Thyroid gland (tissue), 4 donors: ENCODE measurements at regions not wholly inside any gene's neighbourhood (a gene's known extent, or its start where the extent isn't known, plus 50 kb on each side); places are given as distances from the start of the nearest gene placed in this dataset.

Experiments
- DNase-seq, 2 donors: peaks; one replicate each; pipeline ENCODE4 v3.0.0-alpha.2; 2019
- H3K27ac ChIP-seq, 3 donors: fragments of 200-600 bp; sonication (generic); 1 replicate in 2 of 3; 2 replicates in 1 of 3; pipeline ENCODE4 v1.5.1; 2016 to 2019; ENCODE audit warnings: mild to moderate bottlenecking in 1 of 3, moderate library complexity in 1 of 3
- H3K27me3 ChIP-seq: fragments of 200-600 bp; sonication (generic); one replicate; pipeline ENCODE4 v1.5.1; 2019
- H3K36me3 ChIP-seq, 2 donors: fragments of 200-600 bp; sonication (generic); one replicate each; pipeline ENCODE4 v1.5.1; 2016 to 2019
- H3K4me1 ChIP-seq, 2 donors: fragments of 200-600 bp; sonication (generic); one replicate each; pipeline ENCODE4 v1.5.1; 2017 to 2019
- H3K4me3 ChIP-seq, 3 donors: fragments of 200-600 bp; sonication (generic); replicated peaks in 1 of 3; 1 replicate in 2 of 3; 2 replicates in 1 of 3; pipeline ENCODE4 v1.5.1; 2016; ENCODE audit warnings: mild to moderate bottlenecking in 1 of 3
- H3K9me3 ChIP-seq: fragments of 200-600 bp; sonication (generic); one replicate; pipeline ENCODE4 v1.5.1; 2017
- POLR2A ChIP-seq, 2 donors: fragments of 450-650 bp; IDR thresholded peaks; one replicate each; pipeline ENCODE4 v1.6.1; 2017; ENCODE audit warnings: antibody characterized with exemption in 2 of 2, mild to moderate bottlenecking in 2 of 2, moderate library complexity in 1 of 2
- WGBS, 2 donors: methylation state at CpG; one replicate each; pipeline ENCODE4 v1.1.5; 2017; 5-methylcytosine and 5-hydroxymethylcytosine counted together
- intact Hi-C: fragments of 100-400 bp; cut with DNase I; formaldehyde crosslinking; loops from one replicate; pipeline ENCODE4 v1.15.1; 2023
- TF ChIP-seq, protein P1 (sequence below), 6 experiments: fragments of 200-600 bp in 3 of 6; fragments of 450-650 bp in 3 of 6; sonication (generic) in 3 of 6; IDR thresholded peaks; one replicate each; pipeline ENCODE4 v1.5.1; 2016 to 2019; ENCODE audit warnings: antibody characterized with exemption in 6 of 6, mild to moderate bottlenecking in 2 of 6, inconsistent platforms in 1 of 6, moderate library complexity in 1 of 6

DNA sequence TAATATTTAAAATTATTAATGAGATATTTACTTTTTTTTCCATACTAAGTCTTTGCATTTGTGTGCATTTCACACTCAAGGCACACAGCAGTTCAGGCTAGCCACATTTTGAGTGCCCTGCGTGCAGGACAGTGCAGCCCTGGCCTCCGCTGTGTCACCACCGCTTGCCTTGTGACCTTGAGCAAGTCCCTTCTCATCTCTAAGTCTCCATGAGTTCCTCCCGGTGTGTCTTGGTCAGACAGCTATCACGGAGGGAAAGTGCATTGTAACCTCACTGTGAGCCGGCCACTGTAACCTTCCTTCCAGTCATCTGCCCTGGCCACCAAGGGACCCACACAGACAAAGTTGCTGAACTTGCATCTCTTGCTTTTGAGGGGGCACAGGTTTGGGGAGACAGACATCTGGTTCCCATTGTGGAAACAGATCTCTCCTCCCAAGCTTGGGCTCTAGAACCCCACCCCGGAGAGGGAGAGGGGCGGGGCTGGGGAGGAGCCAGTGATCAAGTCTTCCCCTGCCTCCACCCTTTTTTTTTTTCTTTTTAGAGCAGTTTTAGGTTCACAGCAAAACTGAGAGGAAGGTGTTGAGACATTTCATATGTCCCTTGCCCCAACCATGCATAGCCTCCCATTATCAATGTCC is 96.8 kb downstream of the C9orf50 start:
- Histone ChIP-seq H3K36me3 (no peaks in the 10 kb centered on the region), H3K9me3 (no peaks in the 10 kb centered on the region), H3K27me3 (no peaks in the 10 kb centered on the region), H3K27ac (no peak overlapping the region), H3K4me1 (peaks cover 0 to 5% of the 10 kb centered on the region in 2 donors), H3K4me3 (no peak overlapping the region)
- WGBS, 2 donors: 84 to 88% methylated on average over 8 of the region's 8 CpGs
- TF ChIP-seq, protein P1, sequence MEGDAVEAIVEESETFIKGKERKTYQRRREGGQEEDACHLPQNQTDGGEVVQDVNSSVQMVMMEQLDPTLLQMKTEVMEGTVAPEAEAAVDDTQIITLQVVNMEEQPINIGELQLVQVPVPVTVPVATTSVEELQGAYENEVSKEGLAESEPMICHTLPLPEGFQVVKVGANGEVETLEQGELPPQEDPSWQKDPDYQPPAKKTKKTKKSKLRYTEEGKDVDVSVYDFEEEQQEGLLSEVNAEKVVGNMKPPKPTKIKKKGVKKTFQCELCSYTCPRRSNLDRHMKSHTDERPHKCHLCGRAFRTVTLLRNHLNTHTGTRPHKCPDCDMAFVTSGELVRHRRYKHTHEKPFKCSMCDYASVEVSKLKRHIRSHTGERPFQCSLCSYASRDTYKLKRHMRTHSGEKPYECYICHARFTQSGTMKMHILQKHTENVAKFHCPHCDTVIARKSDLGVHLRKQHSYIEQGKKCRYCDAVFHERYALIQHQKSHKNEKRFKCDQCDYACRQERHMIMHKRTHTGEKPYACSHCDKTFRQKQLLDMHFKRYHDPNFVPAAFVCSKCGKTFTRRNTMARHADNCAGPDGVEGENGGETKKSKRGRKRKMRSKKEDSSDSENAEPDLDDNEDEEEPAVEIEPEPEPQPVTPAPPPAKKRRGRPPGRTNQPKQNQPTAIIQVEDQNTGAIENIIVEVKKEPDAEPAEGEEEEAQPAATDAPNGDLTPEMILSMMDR (IDR thresholded peaks at IDR 0.05): no peak
- no peak for TF ChIP-seq POLR2A (IDR thresholded peaks at IDR 0.05)
- DNase-seq: no peak
- intact Hi-C loops: no loop called here

DNA sequence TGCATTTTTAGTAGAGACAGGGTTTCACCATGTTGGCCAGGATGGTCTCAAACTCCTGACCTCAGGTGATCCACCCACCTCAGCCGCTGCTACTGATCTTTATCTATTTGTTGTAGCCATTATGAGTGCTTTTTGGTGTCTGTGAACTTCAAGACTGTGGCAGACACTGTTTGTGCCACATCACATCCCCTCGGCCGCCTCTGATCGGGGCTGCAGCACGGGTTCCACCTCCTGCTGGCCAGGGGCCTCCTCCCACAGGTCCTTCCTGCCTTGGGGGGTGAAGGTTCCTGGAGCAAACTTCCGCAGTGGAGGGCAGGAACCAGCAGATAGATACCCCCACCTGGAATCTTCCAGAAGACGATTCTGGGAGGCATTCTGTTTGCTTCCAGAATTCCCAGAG is 98.5 kb downstream of the C9orf50 start:
- Histone ChIP-seq H3K4me3 (no peak overlapping the region), H3K4me1 (peaks cover 0 to 5% of the 10 kb centered on the region in 2 donors), H3K9me3 (no peaks in the 10 kb centered on the region), H3K27me3 (no peaks in the 10 kb centered on the region), H3K27ac (no peak overlapping the region), H3K36me3 (no peaks in the 10 kb centered on the region)
- no peak for DNase-seq
- WGBS, 2 donors: 84 to 91% methylated on average over 7 of the region's 7 CpGs
- TF ChIP-seq POLR2A (IDR thresholded peaks at IDR 0.05): no peak
- TF ChIP-seq, protein P1 (IDR thresholded peaks at IDR 0.05): no peak
- intact Hi-C loops: no loop called here

DNA sequence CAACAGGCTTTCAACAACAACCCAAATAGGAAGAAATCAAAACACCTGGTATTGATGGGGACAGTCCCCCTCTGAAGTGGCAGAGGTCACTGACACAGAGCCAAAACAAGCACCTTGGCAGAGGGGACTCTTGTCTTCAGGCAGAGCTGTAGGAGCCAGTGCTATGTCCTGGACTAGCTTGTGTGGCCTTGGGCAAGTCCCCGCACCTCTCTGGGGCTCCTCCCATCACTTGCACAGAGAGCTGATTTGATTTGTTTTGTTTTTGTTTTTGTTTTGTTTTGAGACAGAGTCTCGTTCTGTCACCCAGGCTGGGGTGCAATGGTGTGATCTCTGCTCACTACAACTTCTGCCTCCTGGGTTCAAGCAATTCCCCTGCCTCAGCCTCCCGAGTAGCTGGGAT is 100.8 kb downstream of the C9orf50 start:
- no peaks in the 10 kb centered on the region for H3K27me3 ChIP-seq
- WGBS, 2 donors: 92 to 94% methylated on average over 3 of the region's 3 CpGs
- intact Hi-C loops: no loop called here
- H3K4me3 ChIP-seq: no peak overlapping the region
- no peak for DNase-seq
- TF ChIP-seq, protein P1 (IDR thresholded peaks at IDR 0.05): no peak
- no peak for TF ChIP-seq POLR2A (IDR thresholded peaks at IDR 0.05)
- H3K9me3 ChIP-seq: no peaks in the 10 kb centered on the region
- no peak overlapping the region for H3K27ac ChIP-seq
- H3K4me1 ChIP-seq: peaks cover 0 to 3% of the 10 kb centered on the region in 2 donors
- H3K36me3 ChIP-seq: no peaks in the 10 kb centered on the region

DNA sequence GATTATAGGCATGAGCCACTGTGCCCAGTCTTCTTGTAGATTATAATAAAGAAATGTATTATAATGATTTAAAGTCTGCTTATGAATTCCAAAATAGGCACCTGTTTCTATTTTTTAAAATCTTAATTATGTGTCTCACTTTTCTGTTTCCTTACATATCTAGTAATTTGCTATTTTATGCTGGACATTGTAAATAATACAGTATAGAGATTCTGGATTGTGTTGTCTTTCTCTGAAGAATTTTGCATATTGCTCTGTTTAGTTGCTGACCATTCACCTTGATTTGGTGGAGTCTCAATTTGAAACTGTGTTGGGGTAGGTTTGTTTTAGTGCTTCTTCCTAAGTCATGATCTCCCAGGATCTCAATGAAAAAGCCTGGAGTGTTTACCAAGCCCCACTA is 102.8 kb downstream of the C9orf50 start:
- H3K27ac ChIP-seq: no peak overlapping the region
- intact Hi-C loops: no loop called here
- H3K4me1 ChIP-seq: no peaks in the 10 kb centered on the region
- H3K9me3 ChIP-seq: no peaks in the 10 kb centered on the region
- TF ChIP-seq, protein P1 (IDR thresholded peaks at IDR 0.05): no peak
- no peak for TF ChIP-seq POLR2A (IDR thresholded peaks at IDR 0.05)
- H3K4me3 ChIP-seq: no peak overlapping the region
- H3K27me3 ChIP-seq: no peaks in the 10 kb centered on the region
- H3K36me3 ChIP-seq: no peaks in the 10 kb centered on the region
- no peak for DNase-seq

DNA sequence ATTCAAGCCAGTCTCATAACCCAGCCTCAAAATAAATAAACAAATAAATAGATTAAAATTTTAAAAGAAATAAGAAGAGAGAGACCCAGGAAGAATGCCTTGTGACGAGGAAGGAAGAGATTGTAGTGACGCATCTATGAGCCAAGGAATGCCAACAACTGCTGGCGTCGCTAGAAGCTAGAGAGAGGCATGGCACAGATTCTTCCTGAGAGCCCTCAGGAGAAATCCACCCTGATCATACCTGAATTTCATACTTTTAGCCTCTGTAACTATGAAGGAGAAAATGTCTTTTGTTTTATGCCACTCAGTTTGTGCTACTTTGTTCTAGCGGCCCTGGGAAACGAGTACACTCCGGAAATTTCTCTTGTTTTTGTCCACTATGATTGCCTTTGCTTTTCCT is 103.9 kb downstream of the C9orf50 start:
- no peaks in the 10 kb centered on the region for H3K9me3 ChIP-seq
- no peaks in the 10 kb centered on the region for H3K27me3 ChIP-seq
- no peaks in the 10 kb centered on the region for H3K4me1 ChIP-seq
- intact Hi-C loops: no loop called here
- no peak for DNase-seq
- H3K27ac ChIP-seq: no peak overlapping the region
- no peaks in the 10 kb centered on the region for H3K36me3 ChIP-seq
- H3K4me3 ChIP-seq: no peak overlapping the region
- TF ChIP-seq POLR2A (IDR thresholded peaks at IDR 0.05): no peak
- TF ChIP-seq, protein P1 (IDR thresholded peaks at IDR 0.05): no peak
- 88 to 91% methylated on average over 7 of the region's 7 CpGs for WGBS, 2 donors
